HuH-7.5 (cell line): ENCODE measurements at regions not wholly inside any gene's neighbourhood (a gene's known extent, or its start where the extent isn't known, plus 50 kb on each side); places are given as distances from the start of the nearest gene placed in this dataset.

Experiments
- DNase-seq: peaks from one replicate; pipeline ENCODE4 v3.0.0; 2011; ENCODE audit warnings: low spot score

DNA sequence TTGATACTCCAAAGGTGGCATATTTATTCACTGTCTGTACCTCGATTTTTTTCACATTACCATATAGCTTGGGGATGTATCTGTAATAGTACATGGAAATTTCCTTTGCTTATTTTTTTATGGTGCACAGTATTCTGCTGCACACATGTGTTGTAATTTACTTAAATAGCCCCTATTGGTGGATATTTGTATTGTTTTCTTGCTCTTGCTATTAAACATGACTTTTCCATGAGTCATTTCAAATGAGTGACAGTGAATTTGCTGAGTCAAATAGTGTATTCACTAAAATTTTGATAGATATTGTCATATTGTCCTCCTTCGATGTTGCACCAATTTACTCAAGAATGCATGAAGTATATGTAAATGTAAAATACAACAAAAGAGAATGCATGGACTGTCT lies 122.7 kb upstream of the STEAP4 start:
- no peak for DNase-seq

DNA sequence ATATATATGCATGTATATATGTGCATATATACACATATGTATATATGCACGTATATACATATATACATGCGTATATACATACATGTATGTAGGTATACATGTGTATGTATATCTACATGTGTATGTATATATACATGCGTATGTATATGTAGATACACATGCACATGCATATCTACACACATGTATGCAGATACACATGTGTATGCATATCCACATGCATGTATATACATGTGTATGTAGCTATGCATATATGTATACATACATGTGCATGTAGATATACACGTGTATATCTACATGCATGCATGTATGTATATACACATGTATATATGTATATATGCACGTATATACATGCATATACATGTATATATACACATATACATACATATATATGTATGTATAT lies 95.8 kb upstream of the STEAP4 start:
- DNase-seq = no peak

- no peak for DNase-seq
Observed at GRCh38 chr7:88401009-88401623, 94.4 kb upstream of the STEAP4 start.

DNA sequence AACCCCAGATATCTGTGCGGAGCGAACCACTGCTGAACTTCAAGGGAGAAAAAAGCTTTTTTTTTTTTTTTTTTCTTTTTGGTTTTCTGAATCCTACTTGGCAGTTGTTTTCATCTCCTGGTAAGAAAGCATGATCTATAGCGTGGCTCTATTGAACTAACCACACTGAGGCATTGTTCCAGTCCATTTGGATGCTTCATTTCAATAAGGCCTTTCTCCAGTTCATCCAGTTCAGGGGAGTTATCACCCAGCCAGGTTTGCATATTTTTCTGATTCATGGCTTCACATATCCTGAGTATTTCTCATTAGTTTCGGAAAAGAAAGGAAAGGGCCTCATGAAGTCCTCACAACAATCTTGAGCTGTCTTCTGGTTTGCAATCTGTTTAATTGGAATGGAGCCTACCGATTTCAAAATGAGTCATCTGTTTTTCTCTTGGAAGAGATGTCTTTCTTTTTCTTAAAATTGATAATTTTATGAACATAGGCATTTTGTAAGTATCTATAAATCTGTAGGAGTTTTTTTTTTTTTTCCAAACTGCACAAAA lies 93.1 kb upstream of the STEAP4 start:
- DNase-seq = no peak

- DNase-seq = no peak
Observed at GRCh38 chr7:88399036-88399435, 92.3 kb upstream of the STEAP4 start.

- DNase-seq = no peak
Observed at GRCh38 chr7:88398459-88398858, 91.8 kb upstream of the STEAP4 start.

GRCh38 chr7:88396948-88397322 lies 90.2 kb upstream of the STEAP4 start:
- DNase-seq = no peak

- no peak for DNase-seq
Observed at GRCh38 chr7:88396295-88396947, 89.7 kb upstream of the STEAP4 start.

DNA sequence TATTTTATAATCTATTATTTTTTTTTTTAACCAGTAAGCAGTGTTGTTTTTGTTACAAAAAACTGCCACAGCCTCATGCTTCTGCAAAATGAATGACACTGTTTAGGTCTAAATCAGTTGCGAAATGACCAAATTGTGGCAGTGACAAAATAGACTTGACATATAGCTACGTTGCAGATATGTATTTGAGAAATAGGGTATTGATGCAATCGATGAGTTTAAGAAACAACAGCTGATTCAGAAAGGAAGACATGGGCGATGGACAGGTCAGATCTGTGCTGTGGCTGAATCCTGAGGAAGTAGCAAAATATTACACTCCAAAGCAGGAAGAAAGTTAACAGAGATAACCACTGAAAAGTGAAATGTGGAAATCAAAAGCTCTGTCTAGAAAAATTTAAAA lies 89.0 kb upstream of the STEAP4 start:
- DNase-seq = no peak

GRCh38 chr7:88391247-88391646 lies 84.6 kb upstream of the STEAP4 start:
- peak; percentile 13 for DNase-seq

DNA sequence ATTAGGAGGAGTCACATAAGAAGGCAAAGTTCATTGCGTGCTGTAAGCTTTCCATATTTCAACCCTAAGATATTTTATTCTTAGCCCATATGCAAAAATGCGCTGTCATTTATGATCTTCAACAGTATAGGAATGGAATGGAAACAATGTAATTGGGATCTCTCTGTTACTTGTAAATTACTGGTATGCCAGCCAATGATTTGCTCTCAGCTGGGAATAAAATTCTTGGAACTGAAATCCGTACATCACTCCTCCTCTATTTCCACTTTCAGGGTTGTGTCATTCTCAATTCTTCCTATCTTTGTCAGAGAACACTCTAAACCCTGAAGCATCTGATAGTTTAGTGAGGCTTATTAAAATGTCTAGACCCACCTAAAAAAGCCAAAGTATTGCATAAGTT lies 80.7 kb upstream of the STEAP4 start:
- no peak for DNase-seq

DNA sequence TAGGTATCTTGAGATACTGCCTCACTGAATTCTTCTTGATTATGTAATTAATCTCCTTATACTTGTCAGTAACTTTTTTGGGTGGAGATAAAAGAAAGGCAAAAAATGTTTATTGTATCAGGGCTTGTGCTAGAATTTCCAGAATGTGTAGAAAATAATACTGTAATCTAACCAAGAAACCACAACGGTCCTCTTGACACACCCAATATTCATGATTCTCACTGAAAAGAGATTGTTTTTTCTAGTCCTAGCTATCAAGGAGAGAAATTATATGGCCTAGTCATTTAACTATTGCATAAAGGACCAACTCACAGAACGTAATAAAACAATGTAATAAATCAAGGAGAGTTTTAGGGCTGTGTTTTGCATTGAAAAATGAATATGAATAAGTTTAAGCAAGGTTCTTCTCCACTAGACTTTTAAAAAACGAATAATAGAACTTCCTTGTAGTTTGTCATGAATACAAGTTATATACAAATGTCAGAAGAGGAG lies 80.0 kb upstream of the STEAP4 start:
- no peak for DNase-seq

DNA sequence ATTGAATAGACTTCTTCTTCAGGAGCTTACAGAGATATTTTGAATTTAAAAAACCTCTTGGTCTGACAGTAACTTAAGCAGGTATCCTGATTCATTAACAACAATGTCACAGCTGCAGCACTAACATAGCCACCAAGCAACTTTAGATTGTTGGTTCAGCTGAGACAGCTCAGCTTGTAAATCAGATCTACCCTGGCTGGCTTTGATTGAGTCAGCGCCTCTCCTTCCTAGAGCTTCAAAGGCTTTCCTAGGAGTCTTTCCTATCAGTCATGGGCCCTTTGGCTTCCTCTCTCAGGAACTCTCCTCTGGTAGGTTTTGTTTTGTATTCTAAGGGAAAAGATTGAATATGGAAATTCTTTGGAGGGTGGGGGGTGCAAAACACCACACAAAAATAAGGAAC lies 70.7 kb upstream of the STEAP4 start:
- DNase-seq = no peak

DNA sequence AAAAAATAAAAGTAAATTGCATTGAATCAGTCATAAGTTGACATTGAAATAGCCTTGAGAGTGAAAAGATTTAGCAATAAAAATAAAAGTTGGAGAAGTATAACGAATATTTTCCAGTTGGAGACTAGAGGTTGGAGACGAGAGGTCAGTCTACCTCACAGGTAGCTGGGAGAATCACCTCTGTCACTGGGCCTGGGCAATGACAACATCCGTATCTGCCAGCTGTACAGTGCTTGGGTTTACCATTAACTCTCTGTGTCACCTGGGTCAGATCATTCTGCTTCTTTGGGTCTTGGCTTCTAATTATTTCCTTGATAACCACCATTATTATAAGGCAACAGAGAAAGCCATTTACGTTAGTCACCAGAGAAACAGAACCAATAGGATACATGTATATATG lies 62.0 kb upstream of the STEAP4 start:
- DNase-seq = no peak

GRCh38 chr7:88366845-88367244 lies 60.2 kb upstream of the STEAP4 start:
- no peak for DNase-seq

GRCh38 chr7:88363869-88364268 lies 57.2 kb upstream of the STEAP4 start:
- DNase-seq = no peak

GRCh38 chr7:88363249-88363648 lies 56.6 kb upstream of the STEAP4 start:
- no peak for DNase-seq

- DNase-seq = no peak
Observed at GRCh38 chr7:88361357-88361756, 54.7 kb upstream of the STEAP4 start.

GRCh38 chr7:88358881-88359280 lies 52.2 kb upstream of the STEAP4 start:
- no peak for DNase-seq

DNA sequence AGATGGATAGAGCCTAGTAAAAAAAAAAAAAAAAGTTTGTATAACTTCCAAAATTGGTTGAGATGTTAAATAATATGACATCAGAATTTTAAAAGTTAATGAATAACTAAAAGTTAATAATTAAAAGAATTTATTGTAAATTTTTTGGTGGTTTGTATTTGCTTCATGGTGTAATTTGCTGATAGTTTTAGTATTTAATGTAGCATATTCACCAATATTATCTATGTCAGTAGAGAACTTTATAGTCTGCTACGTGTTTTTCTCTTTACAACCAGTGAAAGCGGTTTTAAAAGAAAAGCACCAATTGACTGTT lies 51.8 kb upstream of the STEAP4 start:
- no peak for DNase-seq

DNA sequence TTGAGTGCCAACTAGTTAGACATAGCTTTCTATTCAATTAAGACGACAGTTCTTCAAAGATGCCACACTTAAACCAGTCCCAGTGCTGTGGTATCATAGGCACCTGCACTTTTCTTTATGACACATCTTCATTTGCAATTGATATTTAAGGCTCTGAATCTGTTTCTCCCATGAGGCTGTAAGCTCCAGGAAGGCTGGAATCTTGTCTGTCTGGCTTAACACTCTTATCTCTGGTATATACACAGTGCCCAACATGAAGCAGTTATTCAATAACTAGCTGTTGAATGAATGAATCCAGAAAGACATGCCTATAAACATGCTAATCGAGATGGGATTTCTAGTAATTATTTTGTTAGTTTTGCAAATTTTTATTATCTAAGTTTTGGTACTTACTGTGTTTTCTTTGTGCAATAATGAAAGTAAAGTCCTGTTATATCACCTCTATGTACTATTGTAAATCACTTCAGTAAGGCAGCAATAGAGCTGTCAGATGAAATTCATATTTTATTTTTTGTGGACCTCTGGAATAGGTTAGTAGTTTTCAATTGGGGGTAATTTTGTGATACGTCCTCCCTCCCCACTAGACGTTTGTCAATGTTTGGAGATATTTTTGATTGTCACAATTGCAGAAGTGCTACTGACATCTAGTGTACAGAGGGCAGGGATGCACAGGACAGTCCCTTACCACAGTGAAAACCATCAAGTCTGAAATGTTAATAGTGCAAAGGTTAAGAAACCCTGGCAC lies 51.3 kb upstream of the STEAP4 start:
- no peak for DNase-seq

GRCh38 chr7:88357294-88357693 lies 50.6 kb upstream of the STEAP4 start:
- DNase-seq = no peak
